HG03442 (cell line): ENCODE measurements at regions not wholly inside any gene's neighbourhood (a gene's known extent, or its start where the extent isn't known, plus 50 kb on each side); places are given as distances from the start of the nearest gene placed in this dataset.
"Not testable (repeated sequence)": the region's sequence is repeated elsewhere in the genome, so short reads cannot be mapped to it uniquely, and the experiment has no call there.

Source experiments
- ATAC-seq: cut with Tn5 transposase; IDR thresholded peaks from one replicate; pipeline ENCODE4 v1.9.1; 2021; ENCODE audit warnings: mild to moderate bottlenecking, moderate library complexity; ENCODE audit not compliant: unreplicated experiment

GRCh38 chr15:30830961-30831360 lies 72.8 kb upstream of the FAN1 start:
- ATAC-seq: no peak

- not testable (repeated sequence) for ATAC-seq
Measured at GRCh38 chr15:30833379-30833778, 70.3 kb upstream of the FAN1 start.

- ATAC-seq: not testable (repeated sequence)
Measured at GRCh38 chr15:30841639-30842038, 62.1 kb upstream of the FAN1 start.

- peak; percentile 72 for ATAC-seq
Measured at GRCh38 chr15:30842798-30843472, 60.8 kb upstream of the FAN1 start.

GRCh38 chr15:30845536-30845935 lies 58.2 kb upstream of the FAN1 start:
- not testable (repeated sequence) for ATAC-seq
